H9 (cell line): ENCODE measurements at regions not wholly inside any gene's neighbourhood (a gene's known extent, or its start where the extent isn't known, plus 50 kb on each side); places are given as distances from the start of the nearest gene placed in this dataset.

Experiments used
- DNase-seq: peaks from one replicate; pipeline ENCODE4 v3.0.0-alpha.2; 2017
- H2AFZ ChIP-seq: one replicate; pipeline ENCODE4 v1.6.1; 2013; ENCODE audit warnings: mild to moderate bottlenecking, low read length, control low read depth, moderate library complexity
- H2AK5ac ChIP-seq: 2 replicates; pipeline ENCODE4 v1.6.1; 2013; ENCODE audit warnings: low read length, control low read depth, mixed read lengths; ENCODE audit not compliant: insufficient read length
- H2BK120ac ChIP-seq: one replicate; pipeline ENCODE4 v1.6.1; 2013; ENCODE audit warnings: low read depth, mild to moderate bottlenecking, low read length, control low read depth, inconsistent platforms; ENCODE audit not compliant: poor library complexity, severe bottlenecking
- H2BK12ac ChIP-seq: 2 replicates; pipeline ENCODE4 v1.6.1; 2013; ENCODE audit warnings: low read length, control low read depth, mixed read lengths, low read depth; ENCODE audit not compliant: insufficient read length
- H2BK15ac ChIP-seq: 2 replicates; pipeline ENCODE4 v1.6.1; 2013; ENCODE audit warnings: low read depth, low read length, control low read depth
- H2BK20ac ChIP-seq: one replicate; pipeline ENCODE4 v1.6.1; 2013; ENCODE audit warnings: low read depth, mild to moderate bottlenecking, low read length, control low read depth, inconsistent platforms; ENCODE audit not compliant: poor library complexity, severe bottlenecking
- H2BK5ac ChIP-seq: 2 replicates; pipeline ENCODE4 v1.6.1; 2013; ENCODE audit warnings: low read length, control low read depth, mixed read lengths; ENCODE audit not compliant: insufficient read length
- H3K14ac ChIP-seq: 2 replicates; pipeline ENCODE4 v1.6.1; 2013; ENCODE audit warnings: low read length, control low read depth; ENCODE audit not compliant: insufficient read depth
- H3K18ac ChIP-seq: 2 replicates; pipeline ENCODE4 v1.6.1; 2013; ENCODE audit warnings: low read depth, mild to moderate bottlenecking, mixed read lengths, low read length, control low read depth; ENCODE audit not compliant: insufficient read length
- H3K23ac ChIP-seq: 2 replicates; pipeline ENCODE4 v1.6.1; 2013; ENCODE audit warnings: low read length, control low read depth, mixed read lengths, low read depth; ENCODE audit not compliant: insufficient read length
- H3K23me2 ChIP-seq: 2 replicates; pipeline ENCODE4 v1.6.1; 2013; ENCODE audit warnings: low read depth, mild to moderate bottlenecking, mixed read lengths, low read length, control low read depth; ENCODE audit not compliant: insufficient read length, poor library complexity, severe bottlenecking
- H3K27ac ChIP-seq: 2 replicates; pipeline ENCODE4 v1.5.1; 2013; ENCODE audit warnings: low read length, control low read depth, mixed read lengths, low read depth; ENCODE audit not compliant: insufficient read length
- H3K27me3 ChIP-seq: 2 replicates; pipeline ENCODE4 v1.6.1; 2013; ENCODE audit warnings: low read length, control low read depth, inconsistent platforms; ENCODE audit not compliant: insufficient read depth
- H3K4ac ChIP-seq: 2 replicates; pipeline ENCODE4 v1.6.1; 2013; ENCODE audit warnings: low read depth, mild to moderate bottlenecking, control low read depth, inconsistent platforms, low read length, moderate library complexity
- H3K4me1 ChIP-seq: 2 replicates; pipeline ENCODE4 v1.6.1; 2013; ENCODE audit warnings: low read length, control low read depth, inconsistent platforms; ENCODE audit not compliant: insufficient read depth
- H3K4me2 ChIP-seq: 2 replicates; pipeline ENCODE4 v1.6.1; 2013; ENCODE audit warnings: low read length, control low read depth, mixed read lengths; ENCODE audit not compliant: insufficient read length, insufficient read depth
- H3K56ac ChIP-seq: 2 replicates; pipeline ENCODE4 v1.6.1; 2013; ENCODE audit warnings: low read depth, mild to moderate bottlenecking, mixed read lengths, low read length, control low read depth; ENCODE audit not compliant: insufficient read length
- H3K79me1 ChIP-seq: 2 replicates; pipeline ENCODE4 v1.6.1; 2013; ENCODE audit warnings: low read depth, mild to moderate bottlenecking, moderate library complexity, low read length, control low read depth, inconsistent platforms; ENCODE audit not compliant: insufficient read depth, poor library complexity, severe bottlenecking
- H3K79me2 ChIP-seq: 2 replicates; pipeline ENCODE4 v1.6.1; 2013; ENCODE audit warnings: low read length, control low read depth, inconsistent platforms; ENCODE audit not compliant: insufficient read depth
- H3K9ac ChIP-seq: 2 replicates; pipeline ENCODE4 v1.6.1; 2013; ENCODE audit warnings: low read length, control low read depth, mixed read lengths; ENCODE audit not compliant: insufficient read length; ENCODE audit errors: extremely low read depth
- H3K9me3 ChIP-seq: one replicate; pipeline ENCODE4 v1.6.1; 2013; ENCODE audit warnings: low read depth, low read length, inconsistent platforms; ENCODE audit not compliant: control insufficient read depth
- H3T11ph ChIP-seq: one replicate; pipeline ENCODE4 v1.6.1; 2013; ENCODE audit warnings: mild to moderate bottlenecking, low read length, control low read depth, inconsistent platforms
- H4K20me1 ChIP-seq: one replicate; pipeline ENCODE4 v1.6.1; 2013; ENCODE audit not compliant: control insufficient read depth, insufficient read length, insufficient read depth
- H4K5ac ChIP-seq: 2 replicates; pipeline ENCODE4 v1.6.1; 2013; ENCODE audit warnings: low read depth, mild to moderate bottlenecking, mixed read lengths, low read length, control low read depth; ENCODE audit not compliant: insufficient read length
- H4K8ac ChIP-seq: replicated peaks from 2 replicates; pipeline ENCODE4 v1.6.1; 2013; ENCODE audit warnings: low read length, control low read depth, mixed read lengths, low read depth; ENCODE audit not compliant: insufficient read length
- H4K91ac ChIP-seq: 2 replicates; pipeline ENCODE4 v1.6.1; 2013; ENCODE audit warnings: low read depth, mild to moderate bottlenecking, moderate library complexity, mixed read lengths, low read length, control low read depth; ENCODE audit not compliant: insufficient read length
- H3K27ac Mint-ChIP-seq, 3 experiments: 2 replicates in 2 of 3; 3 replicates in 1 of 3; pipeline ENCODE4 v1.8.0; 2020 to 2021; ENCODE audit warnings: mixed read lengths in 3 of 3, mild to moderate bottlenecking in 1 of 3, moderate library complexity in 1 of 3
- H3K27me3 Mint-ChIP-seq: 2 replicates; pipeline ENCODE4 v1.8.0; 2021; ENCODE audit warnings: low read depth, mild to moderate bottlenecking, moderate library complexity, mixed read lengths
- H3K36me3 Mint-ChIP-seq, 3 experiments: 2 replicates in 2 of 3; 3 replicates in 1 of 3; pipeline ENCODE4 v1.8.0; 2020 to 2021; ENCODE audit warnings: low read depth in 3 of 3, mixed read lengths in 3 of 3; ENCODE audit not compliant: insufficient read depth in 1 of 3
- H3K4me1 Mint-ChIP-seq, 2 experiments: 2 replicates each; pipeline ENCODE4 v1.8.0; 2020; ENCODE audit warnings: mixed read lengths in 2 of 2
- H3K4me3 Mint-ChIP-seq, 2 experiments: 2 replicates in 1 of 2; 3 replicates in 1 of 2; pipeline ENCODE4 v1.8.0; 2020 to 2021; ENCODE audit warnings: mild to moderate bottlenecking in 2 of 2, mixed read lengths in 2 of 2, moderate library complexity in 1 of 2
- H3K9me3 Mint-ChIP-seq, 2 experiments: 2 replicates in 1 of 2; 3 replicates in 1 of 2; pipeline ENCODE4 v1.8.0; 2020; ENCODE audit warnings: mild to moderate bottlenecking in 2 of 2, mixed read lengths in 2 of 2, moderate library complexity in 1 of 2
- CTCF ChIP-seq: fragments of 200-600 bp; sonication (generic); conservative IDR thresholded peaks from 3 replicates; pipeline ENCODE4 v1.8.0; 2021; ENCODE audit warnings: antibody characterized with exemption, mild to moderate bottlenecking

- no peak overlapping the region for H3K23ac ChIP-seq
- DNase-seq: no peak
- Mint-ChIP-seq H3K36me3 (no peaks in the 10 kb centered on the region), H3K27me3 (no peaks in the 10 kb centered on the region), H3K27ac (no peak overlapping the region), H3K4me1 (peaks cover 0 to 6% of the 10 kb centered on the region in 2 experiments; a peak in 3 of 4 replicates), H3K9me3 (0 out of 5 replicates have a peak, but pooled peaks cover 0 to 3% of the 10 kb centered on the region in 2 experiments), H3K4me3 (no peak overlapping the region)
- H3K56ac ChIP-seq: no peak overlapping the region
- no peak overlapping the region for H2BK120ac ChIP-seq
- H2BK15ac ChIP-seq: no peak overlapping the region
- H3K23me2 ChIP-seq: no peaks in the 10 kb centered on the region
- no peak overlapping the region for H3K4ac ChIP-seq
- no peak overlapping the region for H4K5ac ChIP-seq
- H3T11ph ChIP-seq: no peak overlapping the region
- H3K79me2 ChIP-seq: no peaks in the 10 kb centered on the region
- H4K20me1 ChIP-seq: no peaks in the 10 kb centered on the region
- H2AFZ ChIP-seq: no peak overlapping the region
- no peak overlapping the region for H2BK5ac ChIP-seq
- H3K4me1 ChIP-seq: no peaks in the 10 kb centered on the region
- H3K18ac ChIP-seq: no peak overlapping the region
- H3K9ac ChIP-seq: no peak overlapping the region
- H2AK5ac ChIP-seq: no peak overlapping the region
- no peak overlapping the region for H4K8ac ChIP-seq
- H2BK20ac ChIP-seq: no peak overlapping the region
- no peak overlapping the region for H3K14ac ChIP-seq
- no peak overlapping the region for H2BK12ac ChIP-seq
- H4K91ac ChIP-seq: no peak overlapping the region
- no peaks in the 10 kb centered on the region for H3K9me3 ChIP-seq
- H3K79me1 ChIP-seq: no peaks in the 10 kb centered on the region
- H3K27ac ChIP-seq: no peak overlapping the region
- no peak for TF ChIP-seq CTCF
- H3K4me2 ChIP-seq: no peak overlapping the region
- H3K27me3 ChIP-seq: no peaks in the 10 kb centered on the region
These were observed 419.7 kb downstream of the CDH10 start for GRCh38 chr5:24225051-24225450.
